IMR-90 (cell line): ENCODE measurements at regions not wholly inside any gene's neighbourhood (a gene's known extent, or its start where the extent isn't known, plus 50 kb on each side); places are given as distances from the start of the nearest gene placed in this dataset.

ENCODE experiments used
- ATAC-seq: fragments of 200-7000 bp; cut with Tn5 transposase; 2 replicates; pipeline ENCODE4 v1.9.1; 2020; ENCODE audit warnings: low read depth, mild to moderate bottlenecking, moderate library complexity
- BruUV-seq: library from RNA; stranded (reverse); fragments of 400-500 nt; replicated peaks from 2 replicates; lab custom pipeline; 2021; lab: Mats Ljungman, UMichigan
- CTCF ChIA-PET: fragments of 300-600 bp; formaldehyde crosslinking; extraction: SDS; loops from one replicate; lab custom pipeline; 2021; ENCODE audit warnings: antibody characterized with exemption; lab: Yijun Ruan, JAX
- POLR2A ChIA-PET: fragments of 300-600 bp; sonication (Branson Sonifier 250); formaldehyde crosslinking; loops from one replicate; lab custom pipeline; 2022; ENCODE audit warnings: antibody characterized with exemption; ENCODE audit not compliant: unreplicated experiment; lab: Charles Lee
- DNase-seq: peaks from one replicate; pipeline ENCODE4 v3.0.0; 2013
- H2AFZ ChIP-seq: replicated peaks from 2 replicates; pipeline ENCODE3; 2013; ENCODE audit warnings: low read length, mild to moderate bottlenecking; ENCODE audit not compliant: poor library complexity
- H2AK5ac ChIP-seq: 2 replicates; pipeline ENCODE4 v1.6.1; 2013; ENCODE audit warnings: low read depth, low read length, inconsistent platforms
- H2AK9ac ChIP-seq: replicated peaks from 2 replicates; pipeline ENCODE3; 2013; ENCODE audit warnings: mild to moderate bottlenecking, low read depth, low read length, moderate library complexity; ENCODE audit not compliant: poor library complexity
- H2BK120ac ChIP-seq: 2 replicates; pipeline ENCODE4 v1.6.1; 2013; ENCODE audit warnings: low read depth, low read length, inconsistent platforms
- H2BK15ac ChIP-seq: 3 replicates; pipeline ENCODE4 v1.6.1; 2013; ENCODE audit warnings: low read depth, low read length, inconsistent platforms
- H2BK20ac ChIP-seq: 2 replicates; pipeline ENCODE4 v1.6.1; 2013; ENCODE audit warnings: low read depth, mild to moderate bottlenecking, inconsistent platforms, low read length, moderate library complexity
- H2BK5ac ChIP-seq: 2 replicates; pipeline ENCODE4 v1.6.1; 2013; ENCODE audit warnings: mild to moderate bottlenecking, low read depth, low read length, inconsistent platforms; ENCODE audit not compliant: poor library complexity, severe bottlenecking
- H3K14ac ChIP-seq: replicated peaks from 2 replicates; pipeline ENCODE4 v1.6.1; 2013; ENCODE audit warnings: low read depth, low read length, inconsistent platforms
- H3K18ac ChIP-seq: 2 replicates; pipeline ENCODE4 v1.6.1; 2013; ENCODE audit warnings: low read depth, low read length, control low read depth
- H3K23ac ChIP-seq: 2 replicates; pipeline ENCODE4 v1.6.1; 2013; ENCODE audit warnings: low read depth, low read length, inconsistent platforms
- H3K27ac ChIP-seq: 2 replicates; pipeline ENCODE4 v1.5.1; 2013; ENCODE audit warnings: mild to moderate bottlenecking, control low read depth, low read length; ENCODE audit not compliant: insufficient read depth
- H3K27me3 ChIP-seq: 2 replicates; pipeline ENCODE4 v1.6.1; 2013; ENCODE audit warnings: low read length; ENCODE audit not compliant: control insufficient read depth, insufficient read depth
- H3K36me3 ChIP-seq: 2 replicates; pipeline ENCODE4 v1.6.1; 2013; ENCODE audit warnings: low read length, mixed read lengths; ENCODE audit not compliant: control insufficient read depth, insufficient read depth
- H3K4ac ChIP-seq: 2 replicates; pipeline ENCODE4 v1.6.1; 2013; ENCODE audit warnings: low read depth, low read length, inconsistent platforms
- H3K4me1 ChIP-seq: 2 replicates; pipeline ENCODE4 v1.6.1; 2013; ENCODE audit warnings: low read length, mixed read lengths; ENCODE audit not compliant: control insufficient read depth, insufficient read depth
- H3K4me2 ChIP-seq: 2 replicates; pipeline ENCODE4 v1.6.1; 2013; ENCODE audit warnings: low read depth, mild to moderate bottlenecking, control low read depth, low read length, moderate library complexity
- H3K4me3 ChIP-seq: 2 replicates; pipeline ENCODE4 v1.5.1; 2013; ENCODE audit warnings: low read depth, mild to moderate bottlenecking, control low read depth, low read length, moderate library complexity; ENCODE audit not compliant: insufficient read depth
- H3K56ac ChIP-seq: 2 replicates; pipeline ENCODE4 v1.6.1; 2013; ENCODE audit warnings: low read length, inconsistent platforms; ENCODE audit not compliant: insufficient read depth; ENCODE audit errors: extremely low read depth
- H3K79me1 ChIP-seq, 2 experiments: 2 replicates each; pipeline ENCODE4 v1.6.1; 2013; ENCODE audit warnings: low read length in 2 of 2, inconsistent platforms in 1 of 2, low read depth in 1 of 2
- H3K9ac ChIP-seq: 2 replicates; pipeline ENCODE4 v1.6.1; 2013; ENCODE audit warnings: low read depth, low read length, control low read depth
- H3K9me1 ChIP-seq: 2 replicates; pipeline ENCODE4 v1.6.1; 2013; ENCODE audit warnings: low read length, inconsistent platforms; ENCODE audit not compliant: insufficient read depth
- H3K9me3 ChIP-seq: 2 replicates; pipeline ENCODE4 v1.6.1; 2013; ENCODE audit warnings: low read length; ENCODE audit not compliant: control insufficient read depth, insufficient read depth
- H4K20me1 ChIP-seq: 2 replicates; pipeline ENCODE4 v1.6.1; 2013; ENCODE audit warnings: low read length, inconsistent platforms; ENCODE audit not compliant: insufficient read depth
- H4K5ac ChIP-seq: 2 replicates; pipeline ENCODE4 v1.6.1; 2013; ENCODE audit warnings: mild to moderate bottlenecking, low read depth, low read length, control low read depth
- H4K8ac ChIP-seq, 2 experiments: 2 replicates each; pipeline ENCODE4 v1.6.1; 2013; ENCODE audit warnings: low read depth in 2 of 2, low read length in 2 of 2, control low read depth in 1 of 2, inconsistent platforms in 1 of 2
- H4K91ac ChIP-seq: 2 replicates; pipeline ENCODE4 v1.6.1; 2013; ENCODE audit warnings: low read depth, low read length, inconsistent platforms; ENCODE audit not compliant: insufficient read depth
- CHD1 ChIP-seq: IDR thresholded peaks from 2 replicates; pipeline ENCODE4 v1.6.1; 2012; ENCODE audit warnings: low read depth, low read length, improper control_type of control experiment
- RCOR1 ChIP-seq: IDR thresholded peaks from 2 replicates; pipeline ENCODE4 v1.6.1; 2012; ENCODE audit warnings: mild to moderate bottlenecking, low read length, improper control_type of control experiment; ENCODE audit not compliant: insufficient replicate concordance
- RFX5 ChIP-seq: IDR thresholded peaks from 2 replicates; pipeline ENCODE4 v1.8.0; 2012; ENCODE audit warnings: low read depth, mild to moderate bottlenecking, low read length, moderate library complexity
- SMC3 ChIP-seq: fragments of 150-350 bp; IDR thresholded peaks from 2 replicates; pipeline ENCODE4 v1.6.1; 2016; ENCODE audit warnings: low read depth, mild to moderate bottlenecking, antibody characterized with exemption, low read length, moderate library complexity
- WGBS, 2 experiments: methylation state at CpG; one replicate each; pipeline versions ENCODE4 v1.1.5 to v1.1.7; 2013; ENCODE audit warnings: missing lambda C conversion rate in 2 of 2; ENCODE audit not compliant: insufficient read length in 1 of 2; ENCODE audit errors: extremely low coverage in 2 of 2; 5-methylcytosine and 5-hydroxymethylcytosine counted together
- dilution Hi-C: fragments of 300-500 bp; cut with HindIII; formaldehyde crosslinking; loops from one replicate; pipeline ENCODE4 v1.14.3; 2018; ENCODE audit warnings: low sequenced_read_pairs; ENCODE audit not compliant: unreplicated experiment
- in situ Hi-C: fragments of 300-500 bp; cut with MboI; formaldehyde crosslinking; loops from 3 replicates; pipeline ENCODE4 v1.14.3; 2019; ENCODE audit warnings: low sequenced_read_pairs, inconsistent platforms, mixed read lengths
- intact Hi-C: fragments of 100-400 bp; cut with micrococcal nuclease; formaldehyde crosslinking; loops from 2 replicates; pipeline ENCODE4 v1.10.0; 2022

DNA sequence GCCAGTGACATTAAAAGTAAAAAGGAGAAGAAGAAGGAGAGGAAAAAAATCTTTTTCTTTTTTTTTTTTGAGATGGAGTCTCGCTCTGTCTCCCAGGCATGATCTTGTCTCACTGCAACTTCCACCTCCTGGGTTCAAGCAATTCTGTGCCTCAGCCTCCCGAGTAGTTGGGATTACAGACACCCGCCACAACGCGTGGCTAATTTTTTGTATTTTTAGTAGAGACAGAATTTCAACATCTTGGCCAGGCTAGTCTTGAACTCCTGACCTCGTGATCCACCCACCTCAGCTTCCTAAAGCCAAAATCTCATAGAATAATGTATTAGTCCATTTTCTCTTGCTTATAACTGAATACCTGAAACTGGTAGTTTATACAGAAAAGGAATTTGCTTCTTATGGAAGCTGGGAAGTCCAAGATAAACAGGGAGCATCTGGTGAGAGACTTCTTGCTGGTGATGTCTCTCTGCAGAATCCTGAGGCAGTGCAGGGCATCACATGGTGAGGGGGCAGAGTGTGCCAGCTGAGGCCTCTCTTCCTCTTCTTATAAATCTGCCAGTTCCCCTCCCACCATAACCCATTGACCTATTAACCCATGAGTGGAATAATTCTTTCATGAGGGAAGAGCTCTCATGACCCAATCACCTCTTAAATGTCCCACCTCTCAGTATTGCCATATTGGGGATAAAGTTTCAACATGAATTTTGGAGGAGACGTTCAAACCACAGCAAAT is 466.3 kb downstream of the GADD45G start:
- Histone ChIP-seq H3K4me3 (no peak overlapping the region), H2AFZ (no peak overlapping the region), H3K9ac (no peak overlapping the region), H3K27ac (no peak overlapping the region), H2AK5ac (no peak overlapping the region), H3K36me3 (no peaks in the 10 kb centered on the region), H2BK5ac (no peak overlapping the region), H2AK9ac (no peak overlapping the region), H3K14ac (no peak overlapping the region), H3K9me3 (no peaks in the 10 kb centered on the region), H3K23ac (no peak overlapping the region), H3K4ac (no peak overlapping the region), H4K91ac (no peak overlapping the region), H2BK120ac (no peak overlapping the region), H4K8ac (no peak overlapping the region), H3K56ac (no peak overlapping the region), H3K27me3 (no peaks in the 10 kb centered on the region), H4K5ac (no peak overlapping the region), H4K20me1 (no peaks in the 10 kb centered on the region), H2BK15ac (no peak overlapping the region), H3K4me1 (no peaks in the 10 kb centered on the region), H3K79me1 (no peaks in the 10 kb centered on the region), H3K4me2 (no peak overlapping the region), H2BK20ac (no peak overlapping the region), H3K9me1 (no peaks in the 10 kb centered on the region), H3K18ac (no peak overlapping the region)
- WGBS, 2 experiments: no CpG with 5 or more reads among the region's 7 CpGs
- TF ChIP-seq RCOR1 (no peak), CHD1 (no peak), SMC3 (no peak), RFX5 (no peak)
- in situ Hi-C loops (no loop called here), intact Hi-C loops (no loop called here), dilution Hi-C loops (no loop called here)
- ChIA-PET POLR2A (no interaction called here), CTCF (no interaction called here)
- no TSS peak for BruUV-seq
- no peak for ATAC-seq
- DNase-seq: no peak
